Activated CD8-positive, alpha-beta T cell treated with anti-CD3 and anti-CD28 coated beads, Interleukin-2, amount 10 ng/mL, durations not matched to agents 7 days and 5 days (primary cell): ENCODE measurements at regions not wholly inside any gene's neighbourhood (a gene's known extent, or its start where the extent isn't known, plus 50 kb on each side); places are given as distances from the start of the nearest gene placed in this dataset.
"Not testable (repeated sequence)": the region's sequence is repeated elsewhere in the genome, so short reads cannot be mapped to it uniquely, and the experiment has no call there.

Source experiments
- ATAC-seq: fragments of 150-1000 bp; cut with Tn5 transposase; one replicate; pipeline ENCODE4 v1.10.0; 2021; ENCODE audit warnings: moderate library complexity
- CTCF ChIA-PET: fragments of 350-600 bp; sonication (Branson Sonifier 250); formaldehyde crosslinking; loops from one replicate; lab custom pipeline; 2021; ENCODE audit warnings: antibody characterized with exemption; lab: Charles Lee
- POLR2A ChIA-PET: fragments of 350-600 bp; sonication (Branson Sonifier 250); formaldehyde crosslinking; loops from one replicate; lab custom pipeline; 2021; ENCODE audit warnings: antibody characterized with exemption; lab: Charles Lee
- DNase-seq: peaks from one replicate; pipeline ENCODE4 v3.0.0-alpha.2; 2020
- H3K27ac Mint-ChIP-seq: one replicate; pipeline ENCODE4 v1.8.0; 2021; ENCODE audit warnings: mild to moderate bottlenecking, mixed read lengths
- H3K27me3 Mint-ChIP-seq: one replicate; pipeline ENCODE4 v1.8.0; 2021; ENCODE audit warnings: low read depth, mixed read lengths
- H3K36me3 Mint-ChIP-seq: one replicate; pipeline ENCODE4 v1.8.0; 2021; ENCODE audit warnings: low read depth, mixed read lengths
- H3K4me1 Mint-ChIP-seq: one replicate; pipeline ENCODE4 v1.8.0; 2021; ENCODE audit warnings: low read depth, mixed read lengths
- H3K4me3 Mint-ChIP-seq: one replicate; pipeline ENCODE4 v1.8.0; 2021; ENCODE audit warnings: mild to moderate bottlenecking, mixed read lengths
- H3K9me3 Mint-ChIP-seq: one replicate; pipeline ENCODE4 v1.8.0; 2022; ENCODE audit warnings: mixed read lengths; ENCODE audit not compliant: insufficient read depth

GRCh38 chr22:35486116-35486631, 54.5 kb upstream of the RASD2 start:
- ATAC-seq (no peak), DNase-seq (no peak)
- Mint-ChIP-seq H3K4me3 (no peak overlapping the region), H3K9me3 (no peaks in the 10 kb centered on the region), H3K36me3 (no peaks in the 10 kb centered on the region), H3K4me1 (peaks cover 3% of the 10 kb centered on the region), H3K27ac (no peak overlapping the region), H3K27me3 (peaks cover 8% of the 10 kb centered on the region)
- CTCF ChIA-PET: no interaction called here
- POLR2A ChIA-PET: no interaction called here

DNA sequence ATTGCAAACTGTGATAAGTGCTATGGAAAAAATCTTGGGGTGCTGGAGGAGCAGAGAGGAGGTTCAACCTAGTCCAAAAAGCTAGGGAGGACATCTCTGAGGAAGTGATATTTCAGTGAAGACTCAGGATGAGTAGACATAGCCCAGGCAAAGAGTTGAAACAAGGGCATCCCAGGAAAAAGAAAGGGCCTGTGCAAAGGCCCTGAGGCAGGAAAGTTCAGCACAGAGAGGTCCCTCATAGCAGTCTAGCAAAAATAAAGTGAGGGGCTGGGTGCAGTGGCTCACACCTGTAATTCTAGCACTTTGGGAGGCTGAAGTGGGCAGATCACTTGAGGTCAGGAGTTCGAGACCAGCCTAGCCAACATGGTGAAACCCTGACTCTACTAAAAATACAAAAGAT, 53.0 kb upstream of the RASD2 start:
- DNase-seq, H3K4me3 Mint-ChIP-seq, POLR2A ChIA-PET, ATAC-seq, H3K27me3 Mint-ChIP-seq, H3K4me1 Mint-ChIP-seq, H3K9me3 Mint-ChIP-seq, H3K27ac Mint-ChIP-seq, H3K36me3 Mint-ChIP-seq, CTCF ChIA-PET: not testable (repeated sequence)

- no peak for DNase-seq
- ChIA-PET CTCF (no interaction called here), POLR2A (no interaction called here)
- H3K27me3 Mint-ChIP-seq: peaks cover 9% of the 10 kb centered on the region
- no peaks in the 10 kb centered on the region for H3K9me3 Mint-ChIP-seq
- H3K27ac Mint-ChIP-seq: no peak overlapping the region
- no peak overlapping the region for H3K4me3 Mint-ChIP-seq
- H3K4me1 Mint-ChIP-seq: no peaks in the 10 kb centered on the region
- H3K36me3 Mint-ChIP-seq: no peaks in the 10 kb centered on the region
- ATAC-seq: no peak
Measured at GRCh38 chr22:35488513-35488912, 52.1 kb upstream of the RASD2 start.

DNA sequence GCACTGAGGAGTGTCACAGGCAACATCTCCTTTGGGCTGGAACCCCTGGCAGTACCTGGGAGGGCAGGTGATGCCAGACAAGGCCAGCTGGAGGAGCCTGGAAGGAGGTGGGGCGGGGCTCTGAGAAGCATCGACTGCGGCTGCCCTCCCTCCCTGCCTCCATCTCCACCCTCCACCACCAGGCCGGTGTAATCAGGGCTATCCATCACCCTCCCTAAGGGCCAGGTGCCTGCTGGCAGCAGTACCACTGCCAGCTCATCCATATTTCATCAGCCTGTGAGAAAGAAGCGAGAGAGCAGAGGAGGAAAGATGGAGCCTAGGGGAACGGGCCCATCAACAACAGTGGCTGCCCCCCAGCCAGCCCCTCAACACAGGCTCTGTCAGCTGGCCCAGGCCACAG, 51.4 kb upstream of the RASD2 start:
- CTCF ChIA-PET: no interaction called here
- POLR2A ChIA-PET: no interaction called here
- Mint-ChIP-seq H3K27me3 (peaks cover 6% of the 10 kb centered on the region), H3K4me1 (no peaks in the 10 kb centered on the region), H3K36me3 (no peaks in the 10 kb centered on the region), H3K4me3 (no peak overlapping the region), H3K27ac (no peak overlapping the region), H3K9me3 (no peaks in the 10 kb centered on the region)
- DNase-seq (no peak), ATAC-seq (no peak)
